HG03442 (cell line): ENCODE measurements at regions not wholly inside any gene's neighbourhood (a gene's known extent, or its start where the extent isn't known, plus 50 kb on each side); places are given as distances from the start of the nearest gene placed in this dataset.
"Not testable (repeated sequence)": the region's sequence is repeated elsewhere in the genome, so short reads cannot be mapped to it uniquely, and the experiment has no call there.

ENCODE experiments used
- ATAC-seq: cut with Tn5 transposase; IDR thresholded peaks from one replicate; pipeline ENCODE4 v1.9.1; 2021; ENCODE audit warnings: mild to moderate bottlenecking, moderate library complexity; ENCODE audit not compliant: unreplicated experiment

DNA sequence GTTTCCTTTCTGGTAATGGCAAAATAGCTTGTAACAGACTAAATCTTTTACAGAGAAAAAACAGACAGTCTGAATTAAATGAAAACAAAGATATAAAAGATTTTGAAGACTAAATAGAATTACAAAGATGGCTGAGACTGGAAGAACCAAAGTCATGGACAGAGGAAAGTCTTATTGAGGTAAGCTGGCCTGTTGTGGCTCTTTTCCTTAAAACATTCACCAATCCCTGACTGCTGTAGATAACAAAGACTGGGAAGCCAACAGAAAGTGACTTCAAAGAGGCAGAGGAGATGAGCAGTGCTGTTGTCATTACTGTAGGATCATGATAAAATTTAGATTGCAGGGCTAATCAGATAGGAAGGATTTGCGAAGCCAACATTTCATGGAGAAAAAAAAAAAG is 517.0 kb downstream of the KIF2B start:
- no peak for ATAC-seq

DNA sequence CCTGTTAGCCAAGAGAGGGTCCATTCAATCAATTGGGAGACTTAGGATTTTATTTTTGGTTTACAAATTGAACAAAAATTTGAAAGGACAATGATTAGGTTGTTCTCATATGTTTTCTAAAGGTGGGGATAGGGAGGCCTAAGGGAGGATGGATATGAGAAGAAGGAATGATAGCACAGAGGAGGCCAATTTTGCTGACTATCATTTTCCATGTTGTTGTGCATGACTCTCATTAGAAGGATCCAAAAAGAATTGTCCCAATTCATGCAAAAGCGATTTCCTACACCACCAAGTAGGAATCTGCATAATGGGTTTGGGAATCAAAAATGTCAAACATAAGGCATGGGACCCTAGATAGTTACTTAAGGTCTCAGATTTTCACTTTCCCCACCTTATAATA is 524.8 kb downstream of the KIF2B start:
- no peak for ATAC-seq

DNA sequence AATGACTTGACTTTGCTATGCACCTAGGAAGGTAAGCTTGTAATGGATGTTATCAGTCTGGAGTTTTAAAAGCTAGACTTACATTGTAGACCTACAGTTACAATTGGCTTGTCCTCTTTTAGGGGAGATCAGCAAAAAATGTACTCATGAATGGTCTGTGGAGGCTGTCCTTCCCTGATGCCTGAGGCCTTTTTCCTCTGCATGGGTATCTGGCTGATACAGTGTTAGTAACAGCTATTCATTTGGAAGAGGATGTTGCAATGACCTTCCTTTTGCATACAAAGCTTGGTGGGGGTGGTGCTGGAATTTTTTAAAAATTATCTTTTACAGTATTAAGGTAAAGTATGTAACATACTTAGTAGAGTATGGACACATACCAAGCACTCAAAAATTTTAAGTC is 525.5 kb downstream of the KIF2B start:
- ATAC-seq: no peak

DNA sequence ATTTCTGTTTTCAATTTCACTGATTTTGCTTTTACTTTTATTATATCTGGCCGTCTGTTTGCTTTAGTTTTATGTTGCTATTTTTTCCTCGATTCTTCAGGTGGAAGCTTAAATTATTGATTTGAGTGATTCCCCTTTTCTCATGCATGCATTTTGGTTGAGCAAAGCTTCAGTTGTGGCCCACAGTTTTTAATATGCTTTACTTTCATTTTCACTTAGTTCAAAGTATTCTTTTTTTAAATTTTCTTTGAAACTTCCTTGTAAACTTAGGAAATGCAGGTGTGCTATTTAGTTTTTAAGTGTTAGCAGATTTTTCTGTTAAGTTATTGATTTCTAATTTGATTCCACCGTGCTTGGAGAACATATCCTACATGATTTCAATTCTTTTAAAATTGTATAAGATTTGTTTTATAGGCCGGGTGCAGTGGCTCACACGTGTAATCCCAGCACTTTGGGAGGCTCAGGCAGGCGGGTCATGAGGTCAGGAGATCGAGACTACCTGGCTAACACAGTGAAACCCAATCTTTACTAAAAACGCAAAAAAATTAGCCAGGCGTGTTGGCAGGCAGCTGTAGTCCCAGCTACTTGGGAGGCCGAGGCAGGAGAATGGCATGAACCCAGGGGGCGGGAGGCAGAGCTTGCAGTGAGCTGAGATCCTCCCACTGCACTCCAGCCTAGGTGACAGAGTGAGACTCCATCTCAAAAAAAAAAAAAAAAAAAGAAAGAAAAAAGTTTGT is 531.2 kb downstream of the KIF2B start:
- ATAC-seq: no peak

DNA sequence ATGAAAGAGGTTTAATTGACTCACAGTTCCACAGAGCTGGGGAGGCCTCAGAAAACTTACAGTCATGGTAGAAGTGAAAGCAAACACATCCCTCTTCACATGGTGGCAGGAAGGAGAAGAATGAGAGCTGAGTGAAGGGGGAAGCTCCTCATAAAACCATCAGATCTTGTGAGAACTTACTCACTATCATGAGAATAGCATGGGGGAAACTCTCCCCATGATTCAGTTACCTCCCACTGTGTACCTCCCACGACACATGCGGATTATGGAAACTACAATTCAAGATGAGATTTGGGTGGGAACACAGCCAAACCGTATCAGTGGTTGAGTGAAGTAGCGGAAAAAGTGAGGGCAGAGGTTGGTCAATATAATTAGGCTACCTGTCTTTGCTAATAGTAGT is 538.3 kb downstream of the KIF2B start:
- ATAC-seq: not testable (repeated sequence)

DNA sequence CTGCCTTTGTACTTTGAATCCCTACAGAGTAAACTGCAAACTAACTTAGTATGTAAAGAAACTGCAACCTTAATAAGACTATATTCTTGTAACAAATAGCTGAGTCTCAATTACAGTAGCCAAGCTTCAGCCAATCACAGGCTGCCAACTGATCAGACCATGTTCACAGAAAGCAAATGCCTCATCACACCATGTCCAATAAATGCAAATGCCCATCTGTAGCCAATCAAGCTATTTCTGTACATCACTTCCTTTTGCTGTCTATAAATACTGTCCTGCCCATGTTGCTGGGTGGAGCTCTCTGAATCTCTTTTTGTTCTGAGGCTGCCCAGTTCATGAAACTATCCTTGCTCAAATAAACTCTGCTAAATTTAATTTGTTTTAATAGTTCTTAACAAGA is 531.7 kb upstream of the TOM1L1 start:
- ATAC-seq: no peak

DNA sequence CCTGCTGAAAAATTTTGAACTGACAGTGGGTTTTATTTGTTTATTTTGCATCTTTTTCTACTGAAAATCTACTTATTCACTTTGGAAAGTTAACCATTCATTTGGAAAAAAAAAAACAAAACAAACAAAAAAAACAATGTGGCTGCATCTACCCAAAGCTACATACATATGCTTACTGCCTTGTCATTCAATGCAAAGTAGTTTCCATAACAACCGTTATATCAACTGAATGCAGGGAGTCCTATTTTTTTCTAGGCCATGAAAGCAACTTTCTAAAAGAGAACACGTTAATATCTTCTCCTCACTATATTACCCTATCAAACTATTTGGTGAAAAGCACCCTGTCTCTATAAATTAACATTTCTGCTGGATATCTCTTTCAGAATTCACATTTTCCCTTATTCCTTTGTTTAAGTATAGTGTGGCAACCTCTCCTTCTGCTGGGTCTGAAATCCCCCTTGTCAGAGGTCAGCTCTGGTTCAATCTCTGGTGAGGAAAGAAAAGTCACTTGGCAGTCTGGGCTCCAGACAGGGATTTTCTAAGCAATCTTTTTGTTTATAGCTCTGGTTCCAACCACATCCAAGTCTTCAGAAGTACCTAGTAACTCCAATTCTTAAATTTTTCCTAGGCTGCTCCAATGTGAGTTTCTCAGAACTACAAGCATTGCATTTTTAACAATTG is 528.4 kb upstream of the TOM1L1 start:
- ATAC-seq: no peak

DNA sequence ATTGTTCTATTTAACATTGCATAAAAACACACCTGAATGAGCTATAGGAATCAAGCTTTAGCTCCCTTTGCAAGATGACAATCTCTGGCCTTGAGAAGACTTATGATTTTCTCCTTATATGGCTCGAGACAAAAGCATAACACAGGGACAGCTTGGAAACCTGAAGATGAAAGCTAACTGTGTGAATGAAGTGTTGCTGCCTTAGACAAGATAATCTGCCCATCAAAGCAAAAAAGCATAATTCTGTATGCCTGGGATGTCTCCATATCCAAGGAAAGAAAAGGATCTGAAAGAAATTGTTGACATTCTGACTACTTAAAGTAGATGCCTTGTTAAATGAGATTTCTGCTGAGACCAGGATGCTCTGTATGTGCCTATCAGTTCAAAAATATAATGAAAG is 526.7 kb upstream of the TOM1L1 start:
- ATAC-seq: no peak

DNA sequence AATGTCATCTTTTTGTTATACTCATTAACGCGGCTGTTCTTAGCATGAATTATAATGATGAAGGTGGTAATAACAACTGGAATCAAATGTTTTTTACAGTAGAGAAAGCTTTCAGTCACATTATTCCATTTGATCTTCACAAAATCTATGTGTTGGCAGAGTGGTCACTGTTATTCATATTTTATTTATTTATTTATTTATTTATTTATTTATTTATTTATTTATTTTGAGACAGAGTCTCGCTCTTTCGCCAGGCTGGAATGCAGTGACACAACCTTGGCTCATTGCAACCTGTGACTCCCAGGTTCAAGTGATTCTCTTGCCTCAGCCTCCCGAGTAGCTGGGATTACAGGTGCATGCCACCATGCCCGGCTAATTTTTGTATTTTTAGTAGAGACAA is 524.2 kb upstream of the TOM1L1 start:
- ATAC-seq: not testable (repeated sequence)

DNA sequence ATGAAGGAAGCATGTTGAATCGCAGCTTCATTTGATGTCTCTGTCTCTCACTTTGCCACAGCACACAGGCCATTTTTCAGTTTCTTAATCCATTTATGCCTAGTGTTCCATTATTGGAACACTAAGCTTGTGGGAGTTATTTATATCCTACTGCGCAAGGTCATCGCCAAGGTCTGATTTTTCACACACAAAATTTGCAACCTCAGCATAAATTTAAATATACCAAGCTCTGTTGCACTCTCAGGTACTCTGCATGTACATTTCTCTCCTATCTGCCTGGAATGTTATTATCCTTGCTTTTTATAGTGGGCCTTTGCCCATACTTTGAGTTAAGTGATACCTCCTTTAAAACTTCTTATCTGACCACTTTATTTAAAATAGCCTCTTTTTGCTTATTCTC is 519.2 kb upstream of the TOM1L1 start:
- no peak for ATAC-seq

DNA sequence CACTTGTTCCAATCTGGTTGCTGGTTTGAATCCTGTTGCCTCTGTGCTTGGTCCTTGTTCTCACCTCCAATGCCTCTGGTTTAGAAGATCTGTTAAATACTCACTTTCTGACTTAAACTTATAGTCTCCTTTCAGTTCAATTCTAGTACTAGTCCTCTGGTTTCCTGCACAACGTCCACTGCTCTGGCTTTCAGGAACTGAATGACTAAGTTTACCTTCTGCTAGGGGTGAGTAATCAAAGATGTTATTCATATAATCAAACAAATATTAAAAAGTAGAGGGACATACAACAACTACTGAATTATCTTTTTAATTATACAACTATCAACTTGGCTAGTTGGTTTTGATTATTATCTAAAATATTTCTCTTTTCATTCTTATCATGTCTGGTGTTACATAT is 496.4 kb upstream of the TOM1L1 start:
- ATAC-seq: no peak

DNA sequence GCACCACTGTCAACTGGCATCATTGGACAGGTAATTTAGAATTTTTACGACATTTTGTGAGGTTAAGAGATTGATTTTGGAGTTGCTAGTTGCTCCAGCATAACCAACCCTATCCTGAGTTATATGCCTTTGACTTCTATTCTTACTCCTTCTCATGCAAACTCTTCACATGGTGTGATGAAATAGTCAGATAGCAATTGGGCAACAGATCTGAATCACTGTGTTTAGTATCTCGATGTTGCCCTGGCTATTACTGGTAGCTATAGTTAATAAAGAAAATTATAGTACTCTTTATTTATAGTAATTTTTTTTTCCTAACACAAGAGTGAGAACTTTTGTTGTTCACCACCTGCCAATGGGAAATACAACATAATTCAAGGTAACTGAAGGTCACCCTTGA is 494.8 kb upstream of the TOM1L1 start:
- no peak for ATAC-seq

DNA sequence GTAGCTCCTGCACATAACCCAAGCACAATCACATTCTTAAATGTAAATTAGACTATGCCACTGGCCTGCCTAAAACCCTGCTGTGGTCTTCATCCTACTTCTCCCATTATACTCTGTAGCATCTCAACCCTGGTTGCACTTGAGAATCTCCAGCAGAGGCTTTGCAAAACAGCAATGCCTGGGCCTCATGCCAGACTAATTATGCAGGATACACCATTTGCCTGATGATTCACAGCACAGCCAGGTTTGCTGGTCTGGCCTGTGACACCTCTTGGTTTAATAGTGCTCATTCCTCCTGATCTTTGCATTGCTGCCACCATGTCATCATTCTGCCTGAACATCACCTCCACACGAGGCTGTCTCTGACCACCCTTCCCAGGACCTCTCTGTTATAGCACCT is 491.9 kb upstream of the TOM1L1 start:
- no peak for ATAC-seq

DNA sequence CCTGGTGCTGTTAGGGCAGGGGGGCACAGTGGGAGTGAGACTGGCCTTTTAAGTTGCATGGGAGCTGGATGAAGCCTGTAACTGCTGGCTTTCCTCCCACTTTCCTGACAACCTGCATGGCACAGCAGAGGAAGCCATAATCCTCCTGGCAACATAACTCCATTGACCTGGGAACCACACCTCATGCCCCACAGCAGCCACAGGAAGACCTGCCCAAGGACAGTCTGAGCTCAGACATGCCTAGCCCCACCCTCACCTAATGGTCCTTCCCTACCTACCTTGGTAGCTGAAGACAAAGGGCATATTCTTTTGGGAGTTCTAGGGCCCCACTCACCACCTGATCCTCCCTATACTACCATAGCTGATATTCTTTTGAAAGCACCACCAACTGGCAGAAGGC is 482.2 kb upstream of the TOM1L1 start:
- no peak for ATAC-seq

DNA sequence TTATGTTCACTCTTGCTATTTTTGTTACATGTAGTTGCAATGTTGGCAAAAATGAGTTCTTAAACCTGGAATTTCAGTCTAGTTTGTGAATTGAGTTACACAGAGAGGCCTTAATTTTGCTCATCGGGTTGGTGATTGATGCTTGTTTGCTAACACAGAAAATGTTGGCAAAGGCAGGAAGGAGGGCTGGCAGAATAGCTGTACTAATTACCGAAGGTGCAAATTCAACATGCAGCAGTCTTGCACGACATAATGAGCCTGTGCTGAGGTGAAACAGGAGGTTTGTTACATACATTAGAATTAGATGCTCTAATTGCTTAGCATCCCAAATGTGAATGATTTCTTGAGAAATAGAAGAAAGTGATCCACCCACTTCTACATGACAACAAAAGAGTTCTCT is 475.0 kb upstream of the TOM1L1 start:
- ATAC-seq: no peak

DNA sequence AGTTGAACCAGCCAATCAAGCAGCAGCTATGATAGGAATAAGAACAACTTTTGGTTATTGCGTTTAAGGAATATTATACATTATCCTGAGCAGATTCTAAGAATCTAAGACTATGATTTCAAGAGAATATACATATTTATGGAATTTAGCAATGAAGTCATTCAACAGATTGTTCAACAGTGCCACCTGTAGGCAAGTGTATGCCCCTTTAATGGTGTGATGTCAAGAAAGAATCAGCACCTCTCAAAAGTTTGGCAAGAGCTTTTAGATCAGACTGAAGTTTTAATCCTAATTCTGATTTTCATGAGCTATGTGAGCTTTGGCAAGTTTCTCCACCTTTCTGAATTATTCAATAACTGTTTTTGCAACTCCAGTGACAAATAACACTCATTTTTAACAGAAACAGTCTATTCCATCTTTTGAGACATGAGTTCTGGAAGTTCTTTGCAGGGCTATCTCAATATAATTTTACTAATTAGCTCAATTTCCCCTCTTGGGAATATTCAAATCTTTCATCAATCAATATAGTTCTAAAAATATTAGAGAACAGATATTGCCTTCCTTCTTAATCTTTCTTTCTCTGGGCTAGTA is 474.3 kb upstream of the TOM1L1 start:
- ATAC-seq: no peak

DNA sequence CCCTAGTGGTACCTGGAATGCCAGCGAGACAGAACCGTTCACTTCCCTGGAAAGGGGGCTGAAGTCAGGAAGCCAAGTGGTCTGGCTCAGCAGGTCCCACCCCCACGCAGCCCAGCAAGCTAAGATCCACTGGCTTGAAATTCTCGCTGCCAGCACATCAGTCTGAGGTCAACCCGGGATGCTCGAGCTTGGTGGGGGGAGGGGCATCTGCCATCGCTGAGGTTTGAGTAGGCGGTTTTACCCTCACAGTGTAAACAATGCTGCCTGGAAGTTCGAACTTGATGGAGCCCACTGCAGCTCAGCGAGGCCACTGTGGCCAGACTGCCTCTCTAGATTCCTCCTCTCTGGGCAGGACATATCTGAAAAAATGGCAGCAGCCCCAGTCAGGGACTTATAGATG is 464.7 kb upstream of the TOM1L1 start:
- no peak for ATAC-seq

DNA sequence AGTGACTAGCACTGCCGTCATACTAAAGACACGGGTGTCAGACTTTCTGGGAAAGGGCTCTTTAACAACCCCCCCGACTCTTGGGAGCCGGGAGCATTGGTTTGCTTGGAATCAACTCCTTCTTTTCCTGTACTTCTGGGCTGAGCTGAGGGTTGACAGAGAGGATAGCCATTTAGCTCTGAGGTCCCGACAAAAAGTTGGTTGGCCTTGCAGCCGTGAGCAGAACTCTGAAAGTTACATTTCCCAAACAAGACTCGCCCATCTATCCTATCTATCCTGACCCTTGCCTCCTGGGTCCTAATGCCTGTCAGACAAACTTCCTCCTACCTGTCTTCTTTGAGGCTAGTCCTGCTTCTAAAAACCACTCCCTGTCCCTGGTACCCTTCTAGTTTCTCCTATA is 460.8 kb upstream of the TOM1L1 start:
- no peak for ATAC-seq

DNA sequence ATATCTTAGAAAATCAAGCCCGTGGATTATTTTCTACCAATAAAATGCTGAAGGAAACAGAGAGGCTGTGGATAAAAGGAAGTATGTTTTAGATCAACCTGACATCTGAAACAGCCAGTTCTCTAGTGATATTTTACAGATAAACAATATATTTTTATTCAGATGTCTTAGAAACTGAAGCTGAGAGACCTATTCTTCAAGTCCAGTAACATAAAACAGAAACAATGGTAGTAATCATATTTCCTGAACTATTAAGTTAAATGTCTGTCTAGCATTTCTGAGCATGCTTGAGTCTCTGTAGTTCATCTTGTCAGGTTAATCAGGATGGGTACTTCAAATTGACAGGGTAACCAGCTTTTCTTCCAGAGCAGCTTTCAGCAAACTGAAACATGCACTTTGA is 449.6 kb upstream of the TOM1L1 start:
- ATAC-seq: no peak

DNA sequence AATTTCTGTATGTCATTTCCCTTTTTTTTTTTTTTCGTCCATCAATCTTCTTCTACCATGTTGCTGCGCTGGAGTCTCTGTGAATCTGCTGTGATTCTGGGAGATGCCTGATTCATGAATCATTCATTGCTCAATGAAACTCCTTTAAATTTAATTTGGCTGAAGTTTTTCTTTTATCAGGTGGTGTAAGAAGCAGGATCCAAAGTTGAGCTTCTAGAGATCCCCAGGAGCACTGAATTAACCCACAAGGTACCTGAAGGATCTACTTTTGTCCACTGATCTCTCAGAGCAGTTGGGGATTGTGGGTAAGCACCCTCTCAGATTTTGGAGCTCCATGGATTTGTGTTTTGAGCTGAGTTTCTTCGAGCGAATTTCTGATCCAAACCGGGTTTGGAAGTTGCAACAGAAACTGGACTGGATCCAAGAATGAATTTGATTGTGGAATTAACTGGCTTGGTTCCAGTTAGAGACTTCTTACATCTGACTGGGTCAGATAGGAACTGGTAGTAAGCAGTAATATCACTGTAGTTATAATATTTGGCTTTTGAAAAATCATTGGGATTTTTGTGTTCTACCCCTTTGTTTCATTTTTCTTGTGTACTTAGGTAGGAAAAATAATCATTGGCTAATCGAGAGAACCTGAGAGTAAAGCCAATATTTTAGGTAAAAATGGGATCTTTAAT is 447.8 kb upstream of the TOM1L1 start:
- no peak for ATAC-seq

DNA sequence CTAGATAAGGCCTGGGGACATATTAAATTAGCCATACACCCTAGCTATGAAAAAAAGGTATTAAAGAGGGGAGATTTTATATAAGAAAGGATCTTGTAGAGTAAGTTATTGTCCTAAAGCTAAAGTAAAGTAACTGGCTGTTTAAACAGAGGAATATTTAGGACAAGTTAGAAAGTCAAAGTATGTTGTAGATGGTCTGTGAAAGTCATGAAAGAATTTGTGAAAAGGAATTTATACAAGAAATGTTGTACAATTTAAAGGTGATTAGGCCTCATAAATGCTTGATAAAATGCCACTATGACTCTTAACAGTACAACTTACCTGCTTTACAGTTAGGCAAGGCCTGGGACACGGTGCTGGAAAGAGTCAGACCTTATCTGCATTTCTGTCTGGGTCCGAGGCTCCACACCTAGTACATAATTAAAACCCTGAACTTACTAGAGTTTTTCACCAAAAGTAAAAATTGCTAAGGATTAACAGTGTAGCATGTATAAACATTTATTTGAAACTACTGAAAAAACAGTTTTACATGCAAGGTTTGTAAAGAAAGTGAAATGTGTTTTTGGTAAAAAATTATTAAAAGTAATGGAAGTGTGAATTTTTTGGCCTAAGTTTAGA is 445.3 kb upstream of the TOM1L1 start:
- ATAC-seq: no peak
